GM11168 (cell line): ENCODE measurements at regions not wholly inside any gene's neighbourhood (a gene's known extent, or its start where the extent isn't known, plus 50 kb on each side); places are given as distances from the start of the nearest gene placed in this dataset.

Source experiments
- in situ Hi-C: fragments of 300-500 bp; cut with MboI; formaldehyde crosslinking; loops from one replicate; pipeline ENCODE4 v1.12.0; 2022; ENCODE audit warnings: low sequenced_read_pairs; ENCODE audit not compliant: unreplicated experiment

DNA sequence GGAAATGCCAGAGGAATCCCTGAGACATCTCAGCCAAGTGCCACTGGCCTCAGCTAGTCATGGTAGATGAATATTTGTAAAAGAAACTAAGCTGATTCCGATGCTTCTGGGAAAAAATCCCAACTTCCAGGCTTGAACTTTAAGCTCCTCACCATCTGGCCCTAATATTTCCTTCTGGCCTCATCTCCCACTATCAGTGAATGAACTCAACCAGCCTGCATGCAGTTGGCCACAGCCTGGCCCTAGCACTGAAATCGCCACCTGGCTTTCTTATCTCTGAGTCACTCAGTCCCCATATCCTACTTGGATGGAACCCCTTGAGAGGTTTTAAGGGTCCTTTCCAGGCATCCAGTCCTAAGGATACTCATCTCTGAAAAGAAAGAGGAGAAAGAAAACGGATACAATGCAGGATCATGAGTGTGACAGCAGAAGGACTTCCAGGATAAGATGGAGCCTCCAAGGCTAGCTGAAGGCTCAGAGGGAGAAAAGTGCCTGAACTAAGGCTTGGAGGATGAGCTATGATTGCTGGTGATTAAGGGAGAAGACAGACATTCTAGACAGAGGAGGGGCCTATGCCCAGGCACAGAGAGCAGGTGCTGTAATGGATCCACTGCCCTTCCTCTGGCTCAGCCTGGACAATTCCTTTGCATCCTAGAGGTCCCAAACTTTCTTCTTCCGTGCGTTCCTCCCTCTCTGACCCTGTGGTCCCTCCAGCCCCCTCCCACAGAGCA lies 141.5 kb upstream of the MYCN start:
- in situ Hi-C loops = no loop called here

DNA sequence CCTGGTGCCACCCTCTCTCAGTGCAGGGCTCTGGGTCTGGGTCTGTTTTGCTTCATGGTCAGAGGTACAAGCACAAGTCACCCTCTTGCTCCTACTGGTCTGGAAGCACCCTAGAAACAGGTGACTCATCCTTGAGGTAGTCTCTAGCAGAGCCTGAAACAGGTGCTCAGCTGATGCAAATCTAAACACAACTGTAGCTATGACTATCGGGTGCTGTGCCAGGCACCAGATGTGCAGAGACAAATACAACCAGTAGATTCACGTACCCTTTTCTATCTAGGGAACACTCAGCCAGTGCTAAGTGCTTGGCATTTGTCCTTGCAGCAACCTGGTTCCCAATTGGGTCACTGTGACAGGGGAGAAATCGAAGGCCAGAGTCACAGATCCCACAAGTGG lies 140.9 kb upstream of the MYCN start:
- in situ Hi-C loops = no loop called here

DNA sequence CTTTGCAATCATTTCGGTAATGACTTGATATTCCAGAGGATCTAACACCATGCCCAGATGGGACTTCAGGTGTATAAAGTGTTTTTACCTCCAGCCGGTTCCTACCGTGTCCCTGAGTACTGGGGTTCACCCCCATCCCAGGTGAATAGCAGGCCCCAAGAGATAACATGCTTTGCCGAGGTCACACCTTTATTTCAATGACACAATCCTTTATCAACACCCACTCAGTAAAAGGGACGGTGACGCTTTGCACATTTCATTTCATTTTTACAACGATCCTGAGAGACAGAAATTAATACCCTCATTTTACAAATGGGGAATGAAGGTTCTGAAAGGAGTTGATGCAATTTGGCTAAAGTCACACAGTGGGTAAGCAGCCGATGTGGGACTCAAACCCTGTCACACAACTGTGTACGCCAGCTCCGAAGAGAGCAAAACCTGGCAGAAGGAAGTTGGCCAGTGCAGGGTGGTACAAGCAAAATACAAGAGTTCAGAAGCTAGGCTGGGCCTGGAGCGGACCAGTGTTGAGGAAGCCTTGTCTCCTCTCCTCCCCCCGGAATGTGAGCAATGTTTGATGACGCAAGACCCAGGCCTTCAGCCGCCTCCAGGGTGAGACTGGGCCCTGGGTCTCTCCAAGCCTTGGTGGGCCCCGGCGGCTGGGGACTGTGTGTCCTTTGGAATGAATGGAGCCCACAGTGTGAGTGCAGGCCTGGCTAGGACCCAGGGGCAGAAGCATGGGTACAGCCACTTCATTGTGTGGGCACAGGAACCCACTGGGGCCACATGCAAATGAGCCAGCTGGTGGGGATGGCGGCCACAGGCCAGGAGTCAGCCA lies 139.6 kb upstream of the MYCN start:
- in situ Hi-C loops = no loop called here

DNA sequence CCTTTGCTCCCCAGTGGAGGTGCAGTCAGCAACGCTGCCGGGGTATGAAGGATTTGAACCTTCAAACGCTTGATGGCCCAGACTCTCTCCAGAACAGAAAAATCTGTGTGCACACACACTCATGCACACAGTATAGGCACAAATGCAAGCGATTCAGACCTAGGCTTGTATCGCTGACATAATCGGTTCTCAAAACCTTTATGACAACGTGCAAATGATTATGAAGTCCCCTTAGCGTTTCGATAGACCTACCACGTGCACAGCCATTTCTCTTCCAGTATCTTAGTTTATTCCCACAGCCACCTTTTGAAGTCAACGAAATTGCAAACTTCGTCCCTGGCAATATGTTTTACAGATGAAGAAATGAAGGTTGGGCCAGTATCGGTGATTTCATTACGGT lies 138.9 kb upstream of the MYCN start:
- in situ Hi-C loops = no loop called here

DNA sequence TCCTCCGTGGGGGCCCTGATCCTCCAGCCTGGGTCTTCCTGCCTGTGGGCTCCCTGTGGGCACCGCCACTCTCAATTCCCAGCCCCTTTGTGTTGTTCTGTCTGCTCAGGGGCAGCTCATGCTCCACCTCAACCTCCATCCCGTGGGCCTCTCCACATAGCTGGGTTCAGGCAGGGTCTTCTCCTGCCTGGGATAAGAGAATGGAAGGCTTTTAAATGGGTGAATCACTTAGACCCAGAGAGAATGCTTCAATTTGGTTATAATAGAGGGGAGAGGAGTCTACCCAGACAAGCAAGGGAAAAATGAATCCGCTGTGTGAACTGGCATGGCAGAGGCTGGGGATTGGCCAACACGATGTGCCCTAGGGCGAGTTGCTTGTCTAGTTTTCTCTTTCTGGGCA lies 138.4 kb upstream of the MYCN start:
- in situ Hi-C loops = no loop called here

DNA sequence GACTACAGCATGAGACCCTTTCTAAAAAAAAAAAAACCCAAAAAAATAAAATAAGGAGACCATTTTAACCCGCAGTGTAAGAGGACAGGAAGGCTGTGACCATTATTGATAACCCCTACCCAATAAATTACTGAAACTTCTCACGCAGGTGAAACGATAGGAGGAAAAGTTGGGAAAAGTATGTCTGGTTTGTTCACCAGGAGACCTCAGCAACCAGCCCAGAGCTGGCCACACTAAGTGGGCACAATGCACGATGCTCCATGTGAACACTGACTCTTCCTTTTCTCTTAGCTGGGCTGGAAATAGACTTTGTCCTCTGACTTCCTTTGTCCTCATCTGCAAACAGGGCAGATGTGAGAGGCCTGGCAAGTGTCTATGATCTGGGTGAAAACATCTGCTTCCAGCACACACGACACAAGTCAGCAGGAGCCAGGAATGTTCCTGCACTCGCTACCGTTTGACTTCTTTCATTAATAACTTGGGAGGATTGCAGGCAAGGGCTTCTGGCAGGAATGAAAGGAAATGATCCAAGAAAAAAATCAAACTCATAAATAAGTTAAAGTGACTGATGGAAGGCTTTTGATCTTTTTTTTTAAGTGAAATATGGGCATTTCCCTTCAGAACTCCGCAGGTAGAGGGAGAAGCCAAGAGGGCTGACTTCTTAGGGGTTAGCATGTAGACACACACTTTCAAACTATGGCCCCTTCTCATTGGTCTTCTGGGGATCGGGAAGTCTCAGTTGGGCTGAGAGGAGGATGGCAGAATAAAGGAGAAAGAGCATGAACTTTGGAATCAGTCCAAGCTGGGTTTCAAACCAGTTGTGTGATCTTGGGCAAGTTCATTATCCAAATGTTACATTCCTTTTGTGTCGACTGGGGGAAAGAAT lies 137.4 kb upstream of the MYCN start:
- in situ Hi-C loops = no loop called here

DNA sequence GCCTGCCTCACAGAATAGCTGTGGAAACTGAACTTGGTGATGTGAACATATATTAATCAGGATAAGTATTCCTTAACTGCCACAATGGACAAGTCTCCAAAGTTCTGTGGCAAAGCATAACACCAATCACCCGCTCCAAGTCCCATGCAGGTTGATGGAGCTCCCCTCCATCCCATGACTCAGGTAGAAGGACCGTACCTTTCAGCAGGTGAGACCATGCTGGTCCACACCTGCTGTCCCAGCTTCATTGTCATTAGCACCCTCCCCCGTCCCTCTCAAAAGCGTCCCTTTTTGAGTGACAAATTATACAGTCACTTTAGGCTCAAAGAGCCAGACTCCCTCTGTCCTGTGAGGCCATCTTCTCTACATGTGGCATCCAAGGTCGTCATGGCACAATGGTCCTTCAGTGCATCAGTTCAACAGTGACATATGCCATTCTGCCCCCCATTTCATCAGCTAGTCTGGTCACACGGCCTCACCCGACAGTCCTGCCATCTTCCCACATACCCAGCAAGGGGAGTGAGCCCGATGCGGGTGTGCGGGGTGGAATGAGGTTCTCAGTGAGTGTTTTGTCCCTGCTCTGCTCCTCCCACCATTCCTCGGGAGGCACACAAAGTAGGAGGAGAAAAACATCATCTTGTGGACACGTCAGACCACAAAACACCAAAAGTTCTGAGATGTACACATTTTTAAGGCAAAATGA lies 136.7 kb upstream of the MYCN start:
- in situ Hi-C loops = no loop called here

DNA sequence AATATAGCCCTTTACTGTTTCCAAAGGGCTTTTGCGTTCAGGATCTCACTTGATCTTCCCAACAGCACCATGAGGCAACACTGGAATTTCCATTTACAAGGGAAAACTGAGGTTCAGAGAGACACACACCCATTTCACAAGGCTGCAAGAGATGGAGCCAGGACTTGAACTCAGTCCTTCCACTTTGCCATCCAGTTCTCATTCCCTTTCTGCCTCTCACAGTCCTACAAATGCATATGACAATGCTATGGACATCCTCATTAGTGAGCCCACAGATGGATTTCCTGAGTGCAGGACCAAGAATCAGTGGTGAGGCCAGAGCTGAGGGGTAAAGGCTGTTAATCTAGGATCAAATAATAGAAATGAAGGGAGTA lies 136.1 kb upstream of the MYCN start:
- in situ Hi-C loops = no loop called here

DNA sequence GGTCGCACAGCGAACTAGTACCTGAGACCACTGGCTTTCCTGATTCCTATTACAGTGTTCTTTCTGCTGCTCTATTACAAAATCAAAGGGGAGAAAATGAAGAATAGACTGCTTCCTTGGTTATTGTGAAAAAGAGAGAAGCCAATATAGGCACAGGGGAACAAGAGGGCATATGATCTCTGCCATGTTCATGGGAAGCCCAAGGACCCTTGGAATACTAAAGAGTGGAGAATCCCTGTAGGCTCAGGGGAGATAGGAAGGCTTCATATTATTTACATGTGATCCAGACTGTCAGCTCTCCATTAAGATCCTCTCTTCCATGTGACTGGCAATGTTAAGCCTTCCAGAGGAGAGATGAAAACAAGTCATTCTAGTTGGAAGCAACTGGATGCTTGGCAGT lies 135.7 kb upstream of the MYCN start:
- in situ Hi-C loops = no loop called here

DNA sequence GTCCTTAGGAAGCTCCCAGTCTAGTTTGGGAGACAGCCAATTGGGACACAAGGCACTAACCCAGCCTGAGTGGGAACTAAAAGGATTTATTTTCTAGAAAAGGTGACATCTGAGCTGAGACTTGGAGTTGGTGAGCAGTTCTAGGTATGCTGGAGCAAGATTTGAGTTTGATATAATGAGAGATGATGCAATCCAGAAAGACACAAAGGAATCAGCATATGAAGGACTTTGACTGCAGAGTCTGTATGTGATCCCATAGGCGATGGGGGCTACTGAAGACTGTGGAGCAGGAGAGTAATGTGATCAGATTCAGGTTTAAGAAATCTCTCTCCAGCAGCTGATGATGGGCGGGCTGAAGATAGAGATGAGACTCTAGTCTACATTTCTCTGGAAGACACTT lies 135.1 kb upstream of the MYCN start:
- in situ Hi-C loops = no loop called here

DNA sequence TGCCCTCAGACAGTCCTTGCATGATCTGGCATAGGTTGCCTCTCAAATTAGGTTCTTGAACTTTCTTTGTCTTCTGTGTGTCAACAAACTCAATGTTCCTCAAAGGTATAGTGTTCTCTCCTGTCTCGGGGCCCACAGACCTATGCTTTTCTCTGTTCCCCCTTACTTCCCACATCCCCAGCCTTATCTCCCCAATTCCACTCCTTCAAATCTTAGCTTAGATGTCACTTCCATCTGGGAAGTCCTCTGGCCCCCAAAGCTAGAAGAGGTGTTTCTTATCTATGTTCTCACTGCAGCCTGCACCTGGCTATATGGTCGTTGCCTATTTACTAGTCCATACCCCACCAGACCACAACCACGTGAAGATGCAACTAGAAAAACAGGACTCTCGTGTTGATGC lies 134.6 kb upstream of the MYCN start:
- in situ Hi-C loops = no loop called here

DNA sequence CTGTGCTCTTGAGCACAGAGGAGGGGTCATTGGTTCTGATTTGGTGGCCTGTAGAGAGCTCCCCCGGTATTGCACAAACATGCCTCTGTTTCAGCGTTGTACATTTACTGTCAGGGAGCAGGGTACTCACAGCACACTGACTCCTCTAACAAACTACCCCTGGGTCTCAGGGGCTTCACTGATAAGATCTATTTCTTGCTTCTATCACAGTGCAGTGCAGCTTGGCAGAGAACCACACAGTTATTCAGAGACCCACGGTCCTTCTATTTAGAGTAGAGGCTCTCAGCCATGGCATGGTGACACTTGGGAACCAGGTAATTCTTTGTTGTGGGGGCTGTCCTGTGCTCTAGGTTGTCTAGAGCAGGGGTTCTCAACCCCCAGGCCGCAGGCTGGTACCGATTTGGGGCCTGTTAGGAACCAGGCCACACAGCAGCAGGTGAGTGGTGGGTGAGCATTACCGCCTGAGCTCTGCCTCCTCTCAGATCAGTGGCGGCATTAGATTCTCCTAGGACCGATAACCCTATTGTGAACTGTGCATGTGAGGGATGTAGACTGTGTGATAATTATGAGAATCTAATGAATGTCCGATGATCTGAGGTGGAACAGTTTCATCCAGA lies 133.4 kb upstream of the MYCN start:
- in situ Hi-C loops = no loop called here

DNA sequence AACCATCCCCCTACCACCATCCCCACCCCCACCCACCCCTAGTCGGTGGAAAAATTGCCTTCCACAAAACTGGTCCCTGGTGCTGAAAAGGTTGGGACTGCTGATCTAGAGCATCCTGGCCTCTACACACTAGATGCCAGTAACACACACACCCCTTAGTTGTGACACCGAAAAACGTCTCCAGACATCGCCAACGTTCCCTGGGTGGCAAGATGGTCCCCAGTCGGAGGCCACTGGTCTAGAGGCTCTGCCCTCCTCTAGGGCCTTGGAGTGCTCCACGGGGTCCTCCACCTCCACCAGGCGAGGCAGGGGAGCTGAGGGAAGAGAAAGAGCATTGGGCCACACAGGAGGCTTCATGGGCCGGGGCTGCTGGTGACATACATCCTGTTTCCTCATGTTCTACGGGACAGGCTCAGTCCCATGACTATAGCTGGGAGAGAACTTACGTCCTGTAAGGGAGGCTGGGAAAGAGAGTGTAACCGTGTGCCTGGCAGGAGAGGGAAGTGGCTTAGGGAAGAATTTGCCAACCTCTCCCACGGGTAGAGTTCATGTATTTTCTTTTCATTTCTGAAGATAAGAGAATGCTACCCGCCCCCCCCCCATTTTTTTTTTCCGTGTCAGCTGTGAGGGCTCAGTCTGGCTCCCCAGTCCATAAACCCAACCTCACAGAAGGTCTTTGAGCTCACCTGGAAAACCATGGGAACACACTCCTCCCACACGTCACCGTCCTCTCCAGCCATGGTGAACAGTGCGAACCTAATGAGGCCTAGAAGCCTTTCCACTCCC lies 132.7 kb upstream of the MYCN start:
- in situ Hi-C loops = no loop called here

DNA sequence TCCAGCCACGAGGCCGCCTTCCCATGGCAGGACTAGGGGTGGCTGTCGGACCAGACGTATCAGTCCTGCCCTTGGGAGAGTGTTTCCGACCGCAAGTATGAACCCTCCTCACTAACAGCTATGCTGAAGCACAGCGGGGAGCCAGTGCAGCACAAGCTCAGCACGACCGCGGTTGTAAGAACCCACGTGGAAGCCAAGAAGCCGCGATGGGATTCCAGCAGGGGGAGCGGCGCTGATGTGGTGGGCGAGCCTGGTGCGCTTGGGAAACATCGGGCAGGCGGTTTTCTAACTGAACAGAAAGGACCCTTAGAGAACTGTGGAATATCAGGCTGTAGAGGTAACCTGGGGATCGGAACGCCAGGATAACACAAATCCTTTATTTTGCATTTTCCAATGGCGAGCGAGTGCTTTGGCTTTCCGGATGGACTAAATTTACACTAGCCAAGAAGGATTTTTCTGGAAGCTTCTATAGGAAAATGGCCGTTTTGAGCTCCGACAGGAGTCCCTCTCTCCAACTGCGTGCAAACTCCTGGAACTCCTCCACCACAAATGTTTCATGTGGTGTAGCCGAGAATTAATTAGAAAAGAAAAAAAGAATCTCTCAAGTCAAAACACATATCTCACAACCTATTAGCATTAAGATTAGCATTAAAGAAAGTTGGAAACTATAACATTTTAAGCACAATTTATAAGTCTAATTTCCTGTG lies 132.0 kb upstream of the MYCN start:
- in situ Hi-C loops = no loop called here

DNA sequence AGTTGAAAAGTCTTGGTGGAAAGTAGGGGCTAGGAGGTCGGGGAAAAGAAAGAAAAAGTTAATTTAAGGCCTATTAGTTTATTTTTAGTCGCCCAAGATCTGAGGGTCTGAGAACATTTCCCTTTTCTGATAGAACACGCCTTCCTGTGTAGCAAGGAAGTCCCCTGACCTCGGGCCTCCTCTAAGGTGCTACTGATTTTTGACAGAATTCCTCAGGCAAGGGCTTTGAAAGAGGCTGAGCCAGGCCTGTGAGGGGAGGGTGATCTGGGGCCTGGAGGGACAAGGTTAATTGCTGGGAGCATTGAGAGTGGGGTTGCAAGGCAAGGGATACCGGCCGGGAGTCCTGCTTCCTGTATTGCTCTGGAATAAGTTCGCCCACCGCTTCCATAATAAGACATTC lies 131.4 kb upstream of the MYCN start:
- in situ Hi-C loops = no loop called here

DNA sequence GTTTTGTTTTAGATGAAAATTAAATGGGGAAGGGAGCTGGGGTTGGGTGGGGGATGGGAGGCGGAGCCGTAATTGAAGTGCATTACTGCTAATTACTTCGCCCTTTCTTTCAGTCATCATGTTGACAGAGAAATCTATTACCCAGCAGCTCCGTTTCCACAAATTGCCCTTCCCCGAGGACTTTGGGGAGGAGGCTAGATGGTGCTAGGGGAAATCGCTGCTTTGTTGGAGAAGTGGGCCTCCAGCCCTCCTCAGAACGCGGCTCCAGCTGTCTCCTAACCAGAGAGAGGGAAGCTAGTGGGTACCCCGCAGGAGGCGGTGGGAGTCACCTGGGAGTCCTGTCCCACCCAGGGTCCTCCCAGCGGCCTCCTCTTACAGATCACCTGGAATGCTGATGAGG lies 130.9 kb upstream of the MYCN start:
- in situ Hi-C loops = no loop called here

DNA sequence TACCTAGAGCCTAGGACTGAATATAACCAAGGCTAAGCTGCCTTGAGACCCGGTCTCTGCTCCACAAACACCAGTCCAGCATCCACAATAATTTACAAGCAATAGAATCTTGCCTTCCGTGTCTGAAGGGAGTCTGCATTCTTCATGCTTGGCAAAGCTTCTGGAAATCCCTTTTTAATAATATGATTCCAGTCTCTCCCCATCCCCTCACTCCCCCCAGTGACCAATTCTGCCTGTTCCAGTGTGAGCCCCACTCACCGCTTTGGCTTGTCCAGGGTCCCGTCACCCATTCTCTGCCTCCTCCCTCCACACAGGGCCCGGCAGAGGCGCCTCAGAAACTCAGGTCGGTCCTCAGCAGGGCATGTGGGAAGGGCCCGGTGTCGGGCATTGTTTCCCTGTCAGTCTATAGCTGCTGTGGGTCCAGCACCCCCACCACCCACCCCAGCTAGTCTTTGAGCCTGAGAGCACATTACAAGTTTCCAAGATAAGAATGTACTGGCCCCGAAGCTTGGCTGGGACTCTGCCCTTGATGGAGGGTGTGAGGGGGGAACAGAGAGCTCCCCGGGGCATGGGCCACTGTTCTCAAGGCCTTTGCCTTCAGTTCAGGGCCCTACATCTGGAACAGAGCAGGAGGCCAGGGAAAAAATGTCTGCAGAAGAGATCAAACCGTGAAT lies 129.7 kb upstream of the MYCN start:
- in situ Hi-C loops = no loop called here

DNA sequence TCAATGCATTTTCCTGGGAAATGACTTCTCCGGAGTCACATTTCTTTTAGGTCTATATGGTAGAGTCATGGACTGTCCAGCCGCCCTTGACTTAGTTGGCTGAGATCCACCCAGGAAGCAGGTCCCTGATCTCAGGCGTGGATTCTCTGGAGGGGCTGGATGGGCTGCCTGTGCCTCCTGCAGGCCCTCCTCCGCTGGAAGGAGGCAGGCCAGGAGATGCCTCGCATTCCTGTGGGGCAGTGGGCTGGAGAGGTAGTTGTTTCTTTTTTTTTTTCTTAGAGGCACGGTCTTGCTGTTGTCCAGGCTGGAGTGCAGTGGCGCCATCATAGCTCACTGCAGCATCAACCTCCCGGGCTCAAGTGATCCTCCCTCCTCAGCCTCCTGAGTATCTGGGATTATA lies 129.0 kb upstream of the MYCN start:
- in situ Hi-C loops = no loop called here
